BLaER1 treated with 17β-estradiol and CSF1 and Interleukin-3, amounts not matched to agents 10 nM and 100 nM (cell line): ENCODE measurements at regions not wholly inside any gene's neighbourhood (a gene's known extent, or its start where the extent isn't known, plus 50 kb on each side); places are given as distances from the start of the nearest gene placed in this dataset.

Experiments used
- H3K27ac ChIP-seq, 11 experiments: shearing (Covaris generic); formaldehyde crosslinking; 2 replicates each; pipeline ENCODE4 v1.8.1; 2022
- H3K27me3 ChIP-seq, 11 experiments: shearing (Covaris generic); formaldehyde crosslinking; 2 replicates each; pipeline ENCODE4 v1.8.1; 2022
- H3K36me3 ChIP-seq, 11 experiments: shearing (Covaris generic); formaldehyde crosslinking; 2 replicates each; pipeline ENCODE4 v1.8.1; 2022
- H3K4me1 ChIP-seq, 10 experiments: shearing (Covaris generic); formaldehyde crosslinking; 2 replicates each; pipeline ENCODE4 v1.8.1; 2022
- H3K4me2 ChIP-seq, 11 experiments: shearing (Covaris generic); formaldehyde crosslinking; 2 replicates each; pipeline ENCODE4 v1.8.1; 2022
- H3K4me3 ChIP-seq, 10 experiments: shearing (Covaris generic); formaldehyde crosslinking; 2 replicates each; pipeline ENCODE4 v1.8.1; 2022
- H3K9ac ChIP-seq, 11 experiments: shearing (Covaris generic); formaldehyde crosslinking; 2 replicates each; pipeline ENCODE4 v1.8.1; 2022
- H3K9me3 ChIP-seq, 11 experiments: shearing (Covaris generic); formaldehyde crosslinking; replicated peaks in 1 of 11; 2 replicates each; pipeline ENCODE4 v1.8.1; 2022
- H4K20me1 ChIP-seq, 11 experiments: shearing (Covaris generic); formaldehyde crosslinking; 2 replicates each; pipeline ENCODE4 v1.8.1; 2022
- Cebpa-rat ChIP-seq, 11 experiments: shearing (Covaris generic); IDR thresholded peaks; 2 replicates each; pipeline ENCODE4 v1.8.1; 2022

GRCh38 chr6:1188199-1188598 is 123.7 kb upstream of the FOXQ1 start:
- Histone ChIP-seq H3K27me3 (no peaks in the 10 kb centered on the region), H3K36me3 (no peaks in the 10 kb centered on the region), H3K27ac (no peak overlapping the region), H4K20me1 (no peaks in the 10 kb centered on the region), H3K4me2 (no peak overlapping the region), H3K4me3 (no peak overlapping the region), H3K4me1 (peaks cover 3 to 8% (median 6%) of the 10 kb centered on the region in 10 experiments; a peak in 12 of 20 replicates), H3K9me3 (peaks cover 0 to 6% (median 0%) of the 10 kb centered on the region in 11 experiments; a peak in 1 of 22 replicates), H3K9ac (no peak overlapping the region)
- TF ChIP-seq Cebpa-rat (IDR thresholded peaks at IDR 0.05), result no peak

DNA sequence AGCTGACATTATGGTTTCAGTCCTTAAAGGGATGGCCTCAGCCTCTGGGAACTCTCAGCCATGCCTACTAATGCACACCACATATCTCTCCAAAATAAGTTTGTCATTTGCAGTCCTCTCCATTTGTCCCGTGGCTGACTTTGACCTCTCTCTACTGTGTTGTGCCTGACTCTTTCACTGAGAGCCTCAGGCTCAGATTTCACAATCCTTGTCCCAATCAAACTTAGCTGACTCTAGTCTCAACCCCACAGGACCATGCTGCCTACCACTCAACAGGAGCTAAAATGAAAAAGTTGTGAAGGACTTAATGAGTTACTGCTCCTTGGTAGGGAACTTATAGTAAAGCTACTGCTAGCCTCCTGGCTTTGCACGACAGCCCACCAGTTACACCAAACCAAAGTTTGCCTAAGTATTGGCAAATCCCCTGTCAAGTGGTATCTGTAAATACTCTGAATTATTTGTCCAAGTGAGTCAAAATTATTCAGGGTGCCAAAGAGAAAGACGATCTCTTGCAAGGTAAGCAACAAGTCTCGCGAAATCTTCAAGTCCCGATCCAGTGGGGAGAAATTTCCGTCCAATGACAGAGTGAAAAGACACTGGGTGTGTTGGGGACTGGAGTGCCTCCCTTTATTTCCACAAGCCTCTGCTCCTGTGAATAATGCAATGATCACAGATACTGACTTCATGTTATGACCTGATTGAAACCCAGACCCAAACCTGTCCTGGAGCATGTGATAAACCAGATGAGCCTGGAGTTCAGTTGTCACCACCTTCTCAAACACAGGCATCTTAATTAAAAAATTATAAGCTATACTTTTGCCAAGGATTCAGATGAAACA is 124.4 kb upstream of the FOXQ1 start:
- Histone ChIP-seq H3K9ac (no peak overlapping the region), H3K4me1 (peaks cover 3 to 8% (median 6%) of the 10 kb centered on the region in 10 experiments; a peak in 12 of 20 replicates), H3K9me3 (peaks cover 0 to 6% (median 0%) of the 10 kb centered on the region in 11 experiments; a peak in 1 of 22 replicates), H3K27me3 (no peaks in the 10 kb centered on the region), H3K4me3 (no peak overlapping the region), H3K36me3 (no peaks in the 10 kb centered on the region), H3K27ac (no peak overlapping the region), H4K20me1 (no peaks in the 10 kb centered on the region), H3K4me2 (no peak overlapping the region)
- TF ChIP-seq Cebpa-rat (IDR thresholded peaks at IDR 0.05), result no peak

DNA sequence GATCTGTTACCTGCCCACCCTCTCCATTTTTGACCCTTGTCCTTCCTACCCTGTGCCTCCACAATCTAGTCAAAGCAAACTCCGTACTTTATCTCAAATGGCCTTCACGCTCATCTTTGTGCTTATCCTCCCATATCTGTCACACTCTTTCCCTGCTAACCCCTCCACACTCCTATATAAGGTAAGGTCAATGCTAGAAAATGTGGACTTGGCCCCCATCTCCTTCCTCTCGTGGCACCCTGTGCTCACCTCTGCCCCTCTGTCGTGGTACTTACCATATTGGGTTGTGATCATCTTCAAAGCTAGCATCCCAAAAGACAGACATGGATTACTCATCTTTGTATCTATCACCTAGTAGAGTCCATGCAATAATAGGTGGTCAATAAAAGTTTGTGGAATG is 127.6 kb upstream of the FOXQ1 start:
- Histone ChIP-seq H3K27me3 (no peaks in the 10 kb centered on the region), H3K27ac (no peak overlapping the region), H3K36me3 (no peaks in the 10 kb centered on the region), H4K20me1 (no peaks in the 10 kb centered on the region), H3K9me3 (peaks cover 0 to under 1% (median 0%) of the 10 kb centered on the region in 11 experiments; a peak in 1 of 22 replicates), H3K4me2 (no peak overlapping the region), H3K9ac (no peak overlapping the region), H3K4me1 (no peaks in the 10 kb centered on the region), H3K4me3 (no peak overlapping the region)
- TF ChIP-seq Cebpa-rat (IDR thresholded peaks at IDR 0.05), result no peak

GRCh38 chr6:1182722-1183521 is 129.0 kb upstream of the FOXQ1 start:
- H3K9me3 ChIP-seq, result no peaks in the 10 kb centered on the region
- H3K27me3 ChIP-seq, result no peaks in the 10 kb centered on the region
- H3K4me3 ChIP-seq, result no peak overlapping the region
- H3K9ac ChIP-seq, result no peak overlapping the region
- no peaks in the 10 kb centered on the region for H3K36me3 ChIP-seq
- no peaks in the 10 kb centered on the region for H3K4me1 ChIP-seq
- no peak overlapping the region for H3K27ac ChIP-seq
- TF ChIP-seq Cebpa-rat (IDR thresholded peaks at IDR 0.05), result no peak
- H3K4me2 ChIP-seq, result no peak overlapping the region
- H4K20me1 ChIP-seq, result no peaks in the 10 kb centered on the region

- H3K27ac ChIP-seq, result no peak overlapping the region
Measured at GRCh38 chr6:1181939-1182605, 129.8 kb upstream of the FOXQ1 start.

DNA sequence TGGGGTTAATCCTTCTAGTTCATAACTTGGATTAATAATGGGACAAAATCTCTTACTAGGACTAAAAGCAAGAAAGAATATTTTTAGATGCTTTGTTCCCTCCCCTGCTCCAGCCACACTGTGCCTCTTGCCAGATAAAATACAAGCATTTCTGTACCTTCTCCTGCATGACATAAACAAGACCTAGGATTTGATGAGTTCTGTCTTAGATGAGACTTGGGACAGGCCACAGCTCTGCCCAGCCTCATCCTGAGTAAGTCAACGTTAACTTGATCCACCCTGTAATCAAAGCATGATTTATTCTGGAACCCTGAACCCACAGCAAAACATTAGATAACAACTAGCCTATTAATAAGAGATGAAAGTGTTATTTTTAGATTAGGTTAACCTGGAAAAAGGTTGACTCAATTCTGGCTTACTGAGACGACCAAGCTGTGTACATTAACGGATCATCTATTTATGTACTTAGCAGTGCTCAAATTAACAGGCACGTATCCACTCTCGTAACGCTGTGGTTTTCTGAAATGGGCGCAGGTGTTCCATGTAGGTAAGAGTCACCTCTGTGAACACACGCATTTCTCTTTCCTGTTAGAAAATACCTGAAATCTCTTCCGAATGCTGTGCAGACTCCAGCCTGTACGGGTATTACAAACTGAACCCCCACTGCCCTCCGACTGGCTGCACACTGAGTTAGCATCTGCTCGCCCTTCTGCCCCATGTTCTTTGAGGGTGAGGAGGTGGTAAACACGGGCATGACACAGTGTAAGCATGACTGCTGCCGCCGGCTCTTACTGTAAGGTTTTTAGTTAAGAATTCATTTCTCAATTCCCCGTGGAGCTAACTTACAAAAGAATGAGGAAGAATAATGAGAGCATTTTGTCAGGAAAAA is 132.1 kb upstream of the FOXQ1 start:
- H3K36me3 ChIP-seq, result no peaks in the 10 kb centered on the region
- H3K27ac ChIP-seq, result no peak overlapping the region
- H3K4me1 ChIP-seq, result no peaks in the 10 kb centered on the region
- no peak for TF ChIP-seq Cebpa-rat (IDR thresholded peaks at IDR 0.05)
- H3K9me3 ChIP-seq, result no peaks in the 10 kb centered on the region
- H3K4me2 ChIP-seq, result no peak overlapping the region
- H3K27me3 ChIP-seq, result no peaks in the 10 kb centered on the region
- no peak overlapping the region for H3K9ac ChIP-seq
- H4K20me1 ChIP-seq, result no peaks in the 10 kb centered on the region
- H3K4me3 ChIP-seq, result no peak overlapping the region

More at GRCh38 chr6:1181939-1182605, 129.8 kb upstream of the FOXQ1 start:
- no peak overlapping the region for H3K4me3 ChIP-seq
- H3K4me2 ChIP-seq, result no peak overlapping the region
- H4K20me1 ChIP-seq, result no peaks in the 10 kb centered on the region
- no peaks in the 10 kb centered on the region for H3K9me3 ChIP-seq
- H3K4me1 ChIP-seq, result no peaks in the 10 kb centered on the region
- H3K36me3 ChIP-seq, result no peaks in the 10 kb centered on the region
- TF ChIP-seq Cebpa-rat (IDR thresholded peaks at IDR 0.05), result no peak
- H3K9ac ChIP-seq, result no peak overlapping the region
- H3K27me3 ChIP-seq, result no peaks in the 10 kb centered on the region

- no peaks in the 10 kb centered on the region for H3K27me3 ChIP-seq
- TF ChIP-seq Cebpa-rat (IDR thresholded peaks at IDR 0.05), result 0 out of 22 replicates have a peak, but pooled peaks of 1 of the 11 experiments have one; percentile 38
Measured at GRCh38 chr6:1178590-1178989, 133.3 kb upstream of the FOXQ1 start.

GRCh38 chr6:1176567-1176966 is 135.3 kb upstream of the FOXQ1 start:
- H3K9ac ChIP-seq, result no peak overlapping the region
- H3K9me3 ChIP-seq, result no peaks in the 10 kb centered on the region; a peak in 1 of 22 replicates
- H3K36me3 ChIP-seq, result no peaks in the 10 kb centered on the region
- no peak for TF ChIP-seq Cebpa-rat (IDR thresholded peaks at IDR 0.05)
- no peak overlapping the region for H3K4me2 ChIP-seq
- no peaks in the 10 kb centered on the region for H3K27me3 ChIP-seq
- H3K4me3 ChIP-seq, result no peak overlapping the region
- no peaks in the 10 kb centered on the region for H3K4me1 ChIP-seq
- no peaks in the 10 kb centered on the region for H4K20me1 ChIP-seq
- H3K27ac ChIP-seq, result no peak overlapping the region

More at GRCh38 chr6:1178590-1178989, 133.3 kb upstream of the FOXQ1 start:
- no peaks in the 10 kb centered on the region for H3K4me1 ChIP-seq
- H4K20me1 ChIP-seq, result no peaks in the 10 kb centered on the region
- H3K9ac ChIP-seq, result no peak overlapping the region
- no peaks in the 10 kb centered on the region for H3K36me3 ChIP-seq
- H3K4me2 ChIP-seq, result no peak overlapping the region
- no peak overlapping the region for H3K4me3 ChIP-seq
- H3K9me3 ChIP-seq, result no peaks in the 10 kb centered on the region; a peak in 1 of 22 replicates
- no peak overlapping the region for H3K27ac ChIP-seq
